Body of pancreas (tissue), 4 donors: ENCODE measurements at regions not wholly inside any gene's neighbourhood (a gene's known extent, or its start where the extent isn't known, plus 50 kb on each side); places are given as distances from the start of the nearest gene placed in this dataset.

ENCODE experiments used
- POLR2A ChIP-seq, 3 donors: fragments of 450-650 bp; IDR thresholded peaks; one replicate each; pipeline ENCODE4 v1.6.1; 2016; ENCODE audit warnings: antibody characterized with exemption in 3 of 3, mild to moderate bottlenecking in 2 of 3
- TF ChIP-seq, protein P1 (sequence below), 7 experiments: fragments of 450-650 bp in 4 of 7; fragments of 200-600 bp in 3 of 7; sonication (generic) in 3 of 7; IDR thresholded peaks; one replicate each; pipeline ENCODE4 v1.5.1; 2016 to 2019; ENCODE audit warnings: antibody characterized with exemption in 7 of 7

GRCh38 chr14:49516286-49516685 is 69.9 kb downstream of the RPS29 start:
- TF ChIP-seq, protein P1, sequence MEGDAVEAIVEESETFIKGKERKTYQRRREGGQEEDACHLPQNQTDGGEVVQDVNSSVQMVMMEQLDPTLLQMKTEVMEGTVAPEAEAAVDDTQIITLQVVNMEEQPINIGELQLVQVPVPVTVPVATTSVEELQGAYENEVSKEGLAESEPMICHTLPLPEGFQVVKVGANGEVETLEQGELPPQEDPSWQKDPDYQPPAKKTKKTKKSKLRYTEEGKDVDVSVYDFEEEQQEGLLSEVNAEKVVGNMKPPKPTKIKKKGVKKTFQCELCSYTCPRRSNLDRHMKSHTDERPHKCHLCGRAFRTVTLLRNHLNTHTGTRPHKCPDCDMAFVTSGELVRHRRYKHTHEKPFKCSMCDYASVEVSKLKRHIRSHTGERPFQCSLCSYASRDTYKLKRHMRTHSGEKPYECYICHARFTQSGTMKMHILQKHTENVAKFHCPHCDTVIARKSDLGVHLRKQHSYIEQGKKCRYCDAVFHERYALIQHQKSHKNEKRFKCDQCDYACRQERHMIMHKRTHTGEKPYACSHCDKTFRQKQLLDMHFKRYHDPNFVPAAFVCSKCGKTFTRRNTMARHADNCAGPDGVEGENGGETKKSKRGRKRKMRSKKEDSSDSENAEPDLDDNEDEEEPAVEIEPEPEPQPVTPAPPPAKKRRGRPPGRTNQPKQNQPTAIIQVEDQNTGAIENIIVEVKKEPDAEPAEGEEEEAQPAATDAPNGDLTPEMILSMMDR (IDR thresholded peaks at IDR 0.05): no peak
- TF ChIP-seq POLR2A (IDR thresholded peaks at IDR 0.05): no peak
